Right renal pelvis (tissue), 4 donors: ENCODE measurements at regions not wholly inside any gene's neighbourhood (a gene's known extent, or its start where the extent isn't known, plus 50 kb on each side); places are given as distances from the start of the nearest gene placed in this dataset.
"Not testable (repeated sequence)": the region's sequence is repeated elsewhere in the genome, so short reads cannot be mapped to it uniquely, and the experiment has no call there.

Source experiments
- DNase-seq, 4 donors: peaks; one replicate each; pipeline ENCODE4 v3.0.0-alpha.2; 2013; ENCODE audit warnings: low read depth in 4 of 4, low spot score in 3 of 4, missing footprints in 1 of 4

DNA sequence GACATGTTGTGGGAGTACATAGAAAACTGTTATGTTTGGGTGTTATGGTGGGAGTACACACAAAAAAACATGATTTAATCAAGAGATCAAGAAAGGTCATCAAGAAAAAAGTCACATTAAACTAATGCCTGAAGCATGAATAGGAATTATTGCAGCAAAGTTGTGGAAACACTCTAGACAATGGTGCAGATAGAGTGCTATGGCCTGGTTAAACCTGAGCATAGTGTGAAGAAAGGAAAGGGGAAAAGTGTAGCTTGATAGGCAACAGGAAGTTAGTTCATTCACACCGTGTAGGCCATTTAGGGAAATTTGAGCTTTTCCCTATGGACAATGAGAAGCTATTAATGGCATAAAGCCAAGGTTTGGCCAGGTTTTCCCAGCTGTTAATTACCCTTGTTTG lies 162.1 kb upstream of the EMCN start:
- no peak for DNase-seq

DNA sequence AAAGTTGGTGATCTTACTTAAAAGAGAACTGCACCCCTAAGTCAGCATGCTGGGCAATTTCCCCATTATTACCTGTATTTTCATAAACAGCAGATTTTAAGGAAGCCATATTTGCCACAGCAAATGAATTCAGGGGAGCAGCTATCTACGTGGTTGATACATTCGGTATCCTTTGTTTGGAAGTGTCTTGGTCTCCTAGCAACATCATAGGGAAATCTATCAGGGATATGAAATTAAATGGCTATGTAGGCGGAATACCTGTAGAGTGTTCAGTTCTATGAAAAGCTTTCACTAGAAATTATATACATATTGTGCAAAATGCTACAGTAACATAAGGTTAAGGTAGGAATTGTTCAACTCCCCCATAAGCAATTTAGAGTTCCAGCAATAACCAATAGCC lies 157.2 kb upstream of the EMCN start:
- no peak for DNase-seq

DNA sequence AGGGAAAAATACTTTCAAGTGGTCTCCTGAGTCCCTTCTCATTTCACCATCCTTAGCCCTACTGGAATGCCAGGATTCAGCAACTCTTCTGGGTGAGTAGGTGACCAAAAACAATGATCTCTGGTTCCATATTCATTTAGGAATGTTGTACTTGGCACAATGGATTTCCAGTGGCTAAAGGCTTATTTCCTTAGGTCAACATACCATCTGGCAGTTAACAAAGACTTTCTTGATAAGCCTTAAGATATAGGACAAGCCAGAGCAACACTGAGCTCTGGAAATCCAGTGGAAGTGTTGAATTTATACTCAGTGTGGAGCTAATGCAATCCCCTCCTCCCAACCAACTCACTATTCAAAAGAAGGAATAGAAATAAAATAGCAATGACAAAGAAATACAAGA lies 139.4 kb upstream of the EMCN start:
- no peak for DNase-seq

DNA sequence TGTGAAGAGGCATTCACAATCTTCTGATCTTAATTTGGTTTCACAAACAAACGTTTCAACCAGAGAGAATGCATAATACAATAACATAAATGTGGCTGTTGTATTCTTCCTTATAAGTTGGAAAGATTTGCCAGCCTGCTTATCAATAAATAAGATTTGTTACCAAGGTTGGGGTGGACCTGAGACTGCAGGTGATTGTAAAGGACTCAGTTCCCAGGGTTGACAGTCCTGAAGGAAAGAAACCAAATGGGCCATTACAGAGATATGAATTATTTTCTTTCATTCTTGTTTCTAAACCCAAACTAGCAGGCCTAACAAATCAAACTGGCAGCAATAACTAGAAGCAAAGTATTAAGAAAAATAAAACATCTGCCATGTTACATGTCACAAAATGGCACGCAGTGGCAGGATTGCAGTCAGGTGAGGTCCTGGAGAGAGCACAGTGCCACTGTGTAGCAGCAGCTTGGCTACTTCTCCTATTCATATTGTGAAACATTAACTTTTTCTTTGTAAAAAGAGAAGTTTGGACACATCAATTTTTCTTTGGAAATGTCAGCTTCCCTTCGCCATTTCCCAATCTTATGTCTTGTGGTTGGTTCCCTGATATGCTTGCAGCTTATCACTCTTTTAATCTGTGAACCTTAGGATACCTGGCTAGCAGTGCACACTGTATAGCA lies 133.8 kb upstream of the EMCN start:
- no peak for DNase-seq

DNA sequence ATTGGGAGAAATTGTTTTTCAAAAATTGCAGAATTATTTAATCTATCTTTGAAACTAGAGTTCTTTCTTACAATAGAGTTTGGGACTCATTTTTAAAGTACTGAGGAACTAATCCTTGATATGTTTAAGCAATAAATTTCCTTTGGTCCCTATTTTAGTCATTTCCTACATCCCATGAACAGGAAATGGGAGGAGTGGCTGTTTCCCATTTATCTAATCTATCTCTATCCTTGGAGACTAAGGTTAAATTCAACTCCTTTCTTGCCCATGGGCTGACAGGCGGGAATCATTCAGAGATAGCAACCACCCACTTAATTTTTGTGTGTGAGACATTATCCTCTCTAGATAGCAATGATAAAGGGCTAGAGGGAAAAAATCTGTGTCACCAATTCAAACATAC lies 131.6 kb upstream of the EMCN start:
- DNase-seq = no peak

DNA sequence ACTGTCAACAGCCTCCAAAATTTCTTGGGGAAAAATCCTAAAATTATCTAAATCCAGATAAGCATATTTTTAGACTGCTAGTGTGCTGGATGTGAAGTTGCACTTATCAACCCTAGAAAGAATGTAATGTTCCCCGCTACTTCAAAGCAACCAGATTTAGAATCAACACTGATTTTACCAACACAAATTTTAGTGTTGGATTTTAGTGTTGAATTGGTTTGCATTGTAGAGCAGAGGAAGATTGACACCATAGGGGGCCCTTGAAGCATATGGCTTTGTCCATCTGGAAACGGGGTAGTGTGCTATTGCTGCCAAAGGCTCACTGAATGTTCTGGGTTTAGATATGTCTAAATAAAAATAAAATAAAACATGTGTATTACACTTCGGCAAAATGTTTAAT lies 126.3 kb upstream of the EMCN start:
- DNase-seq = no peak

DNA sequence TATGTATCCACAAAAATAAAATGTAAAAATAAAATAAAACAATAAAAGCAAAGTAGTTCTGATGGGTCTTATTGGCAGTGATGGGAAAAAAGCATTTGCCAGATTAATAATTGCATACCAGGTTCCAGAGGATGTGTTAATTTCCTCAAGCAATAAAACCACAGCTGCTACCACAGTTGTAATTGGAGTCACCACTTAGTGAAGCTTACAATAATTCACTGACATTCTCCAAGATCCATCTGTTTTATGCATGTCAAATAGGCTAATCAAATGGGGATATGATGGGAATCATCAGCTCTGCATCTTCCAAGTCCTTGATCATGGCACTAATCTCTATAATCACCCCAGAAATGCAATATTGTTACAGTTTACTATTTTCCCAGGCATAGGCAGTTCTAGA lies 123.5 kb upstream of the EMCN start:
- DNase-seq = no peak

DNA sequence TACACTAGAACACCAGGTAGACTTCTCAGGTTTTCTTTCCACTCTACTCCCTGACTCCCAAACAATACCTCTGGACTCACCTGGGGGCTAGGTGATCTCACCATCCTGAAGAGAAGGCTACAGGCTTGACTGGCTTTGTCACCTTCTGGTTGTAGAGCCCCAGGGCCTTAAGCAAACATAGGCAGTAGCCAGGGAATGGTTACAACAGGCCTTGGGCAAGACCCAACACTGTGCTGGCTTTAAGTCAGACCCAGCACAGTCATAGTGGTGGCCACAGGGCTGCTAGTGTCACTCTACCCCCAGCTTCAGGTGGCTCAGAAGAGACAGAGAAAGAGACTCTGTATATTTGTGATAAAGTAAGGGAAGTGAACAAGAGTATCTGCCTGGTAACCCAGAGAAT lies 118.1 kb upstream of the EMCN start:
- no peak for DNase-seq

DNA sequence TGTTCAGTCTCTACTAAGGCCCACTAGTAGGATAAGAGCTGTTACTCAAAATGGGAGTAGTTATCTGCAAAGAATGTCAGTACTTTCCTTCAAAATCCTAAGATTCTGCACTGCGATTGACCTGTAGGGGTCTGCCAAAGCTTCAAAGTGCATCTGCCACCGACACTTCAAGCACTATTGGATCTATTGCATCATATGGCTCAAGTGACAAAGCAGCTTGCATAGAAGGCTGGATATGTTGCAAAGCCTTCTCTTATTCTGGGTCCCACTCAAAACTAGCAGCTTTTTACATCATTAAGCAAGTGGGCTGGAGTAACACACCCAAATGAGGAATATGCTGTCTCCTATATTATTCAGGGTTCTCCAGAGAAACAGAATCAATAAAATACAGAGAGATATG lies 115.4 kb upstream of the EMCN start:
- no peak for DNase-seq

DNA sequence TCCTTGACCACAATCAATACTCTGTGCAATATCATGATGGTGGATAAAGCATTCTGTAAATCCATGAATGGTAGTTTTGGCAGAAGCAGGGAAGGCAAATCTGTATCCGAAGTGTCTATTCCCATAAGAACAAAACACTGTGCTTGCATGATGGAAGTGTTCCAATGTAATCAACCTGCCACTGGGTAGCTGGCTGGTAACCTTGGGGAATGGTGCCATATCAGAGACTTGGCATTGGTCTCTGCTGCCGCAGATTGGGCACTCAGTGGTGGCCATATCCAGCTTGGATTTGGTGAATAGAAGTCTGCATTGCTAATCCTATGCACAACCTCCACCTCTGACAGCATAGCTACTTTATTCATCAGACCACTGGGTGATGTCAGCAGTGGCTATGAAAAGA lies 114.3 kb upstream of the EMCN start:
- no peak for DNase-seq

DNA sequence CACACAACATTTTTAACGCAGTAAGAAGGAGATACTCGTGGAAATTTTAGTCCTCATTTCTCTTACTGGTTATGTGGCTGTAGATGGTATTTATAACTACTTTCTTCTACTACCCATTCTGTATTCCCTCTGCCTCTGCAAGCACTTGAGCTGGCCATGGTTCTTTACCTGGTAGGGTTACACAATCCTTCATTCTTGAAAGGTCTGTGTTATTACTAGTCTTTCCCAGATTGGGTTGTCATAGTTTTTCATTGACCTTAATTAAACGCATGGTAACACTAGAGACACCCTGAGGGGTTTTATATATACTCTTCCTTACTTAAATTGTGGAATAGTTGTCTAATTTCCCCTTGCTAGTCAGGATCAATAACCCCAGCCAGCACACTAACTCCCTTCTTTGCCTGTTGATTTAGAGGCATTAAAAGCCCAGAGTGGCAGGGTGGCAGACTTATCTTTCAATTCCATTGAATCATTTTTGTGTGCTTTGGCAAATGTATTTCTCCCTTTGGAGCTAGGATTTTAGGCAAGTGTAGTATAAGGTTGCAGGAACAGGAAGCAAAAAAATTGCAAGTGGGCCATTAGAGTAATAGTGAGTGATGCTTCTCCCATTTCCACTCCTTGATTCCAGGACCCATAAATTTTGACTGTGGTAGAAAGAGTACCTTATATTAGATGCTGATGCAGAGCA lies 113.6 kb upstream of the EMCN start:
- no peak for DNase-seq

DNA sequence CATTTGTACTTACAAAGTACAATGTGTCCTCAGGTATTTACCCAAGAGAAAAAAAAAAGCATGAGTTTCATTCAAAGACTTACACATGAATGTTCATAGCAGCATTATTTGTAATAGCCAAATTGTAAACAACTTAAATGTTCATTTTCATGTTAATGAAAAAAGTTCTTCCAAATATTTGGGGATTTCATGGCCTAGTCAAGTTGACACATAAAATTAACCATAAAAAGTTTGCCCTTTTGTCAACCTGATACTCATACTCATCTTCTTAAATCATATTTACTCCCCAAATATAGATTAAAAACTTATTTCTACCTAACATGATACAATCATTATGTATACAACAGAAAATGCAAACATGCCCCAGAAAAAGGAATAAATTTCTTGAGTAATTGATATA lies 112.5 kb upstream of the EMCN start:
- DNase-seq = no peak

DNA sequence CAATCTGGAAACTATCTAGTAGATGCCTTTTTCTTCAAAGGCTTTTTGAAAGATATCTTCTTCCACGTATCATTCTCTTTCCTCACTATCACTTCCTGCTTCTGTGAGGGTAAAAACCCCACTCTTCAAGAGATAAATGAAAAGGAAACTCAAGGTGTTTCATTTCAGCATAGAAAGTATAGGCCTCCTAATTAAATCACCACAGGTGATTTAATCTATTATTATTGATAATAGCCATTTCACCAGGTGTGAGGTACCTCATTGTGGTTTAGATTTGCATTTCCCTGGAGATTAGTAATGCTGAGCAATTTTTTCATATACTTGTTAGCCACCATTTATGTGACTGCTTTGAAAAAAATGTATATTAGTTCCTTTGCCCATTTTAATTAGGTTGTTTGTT lies 92.0 kb upstream of the EMCN start:
- no peak for DNase-seq

DNA sequence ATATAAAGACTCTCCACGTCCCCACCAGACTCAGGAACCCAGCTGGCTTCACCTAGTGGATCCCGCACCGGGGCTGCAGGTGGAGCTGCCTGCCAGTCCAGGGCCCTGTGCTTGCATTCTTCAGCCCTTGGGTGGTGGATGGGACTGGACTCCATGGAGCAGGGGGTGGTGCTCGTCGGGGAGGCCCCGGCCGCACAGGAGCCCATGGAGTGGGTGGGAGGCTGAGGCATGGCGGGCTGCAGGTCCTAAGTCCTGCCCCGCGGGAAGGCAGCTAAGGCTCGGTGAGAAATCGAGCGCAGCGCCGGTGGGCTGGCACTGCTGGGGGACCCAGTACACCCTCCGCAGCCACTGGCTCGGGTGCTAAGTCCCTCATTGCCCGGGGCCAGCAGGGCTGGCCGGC lies 90.8 kb upstream of the EMCN start:
- DNase-seq = not testable (repeated sequence)

DNA sequence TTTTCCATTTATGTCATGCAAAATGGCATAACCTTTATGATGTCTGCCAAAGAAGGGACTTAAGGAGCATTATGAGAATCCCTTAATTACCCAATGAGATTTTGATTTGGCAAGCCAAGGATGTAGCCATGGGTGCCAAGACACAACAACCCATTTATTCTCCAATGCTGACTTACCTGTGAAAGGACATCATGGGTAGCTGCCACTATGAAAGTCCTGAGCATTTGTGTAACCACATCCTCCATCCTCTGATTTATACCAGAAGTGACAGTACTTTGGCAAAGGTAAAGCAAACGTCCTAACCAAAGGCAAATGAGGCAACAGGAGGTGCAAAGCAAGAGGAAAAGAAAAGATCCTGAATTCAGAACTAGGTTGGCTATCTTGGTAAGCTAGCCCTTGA lies 87.3 kb upstream of the EMCN start:
- no peak for DNase-seq

DNA sequence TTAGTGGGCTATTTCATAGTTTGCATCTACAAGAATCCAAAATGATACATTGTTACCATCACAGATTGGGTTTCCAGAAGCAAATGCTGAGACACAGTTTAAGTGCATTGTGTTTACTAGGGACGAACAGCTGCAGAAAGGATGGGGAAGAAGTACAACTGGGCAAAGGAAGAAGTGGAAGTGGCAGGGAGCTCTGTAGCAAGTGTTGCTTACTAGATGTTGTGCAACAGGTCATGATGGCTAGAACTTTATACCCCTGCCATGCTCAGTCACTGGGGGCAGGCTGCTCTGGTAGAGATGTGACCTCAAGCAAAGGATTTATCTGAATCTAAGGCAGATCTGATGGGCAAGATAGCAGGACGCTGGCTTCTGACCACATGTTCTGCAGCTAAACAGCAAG lies 76.1 kb upstream of the EMCN start:
- peak in 1 of 4 donors; percentile 3 for DNase-seq

DNA sequence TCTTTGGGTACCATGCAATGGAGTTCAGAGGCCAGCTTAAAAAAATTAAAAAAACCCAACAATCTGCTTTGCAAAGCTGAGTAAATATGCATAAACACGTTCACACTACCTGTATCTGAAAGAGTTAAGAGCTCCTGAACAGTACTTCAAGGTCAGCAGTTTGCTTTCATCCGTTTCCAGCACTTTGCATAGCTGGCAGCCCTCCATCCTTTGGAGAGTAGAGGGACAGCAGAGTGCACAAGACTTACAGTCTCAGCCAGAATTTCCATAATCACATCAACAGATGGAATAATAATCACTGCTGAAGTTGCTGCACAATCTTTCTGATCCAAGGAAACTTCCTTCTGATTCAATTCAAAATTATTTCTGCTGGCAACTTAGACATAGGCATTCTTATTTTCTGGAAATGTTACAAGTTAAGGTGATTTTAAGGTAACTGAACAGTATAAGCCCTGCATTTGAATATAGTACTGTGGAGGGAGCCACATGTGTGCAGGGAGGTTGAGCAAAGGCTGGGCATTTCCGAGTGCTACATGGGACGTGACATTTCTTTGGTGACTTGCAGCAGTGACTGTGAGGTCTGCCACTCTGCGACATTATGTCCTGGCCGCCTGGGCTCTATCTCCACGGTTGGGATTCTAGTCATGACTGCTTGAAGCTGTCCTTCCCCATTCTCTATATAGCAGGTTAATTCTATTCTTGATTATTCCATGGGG lies 73.5 kb upstream of the EMCN start:
- peak; percentile 15 to 35 (median 30) for DNase-seq

DNA sequence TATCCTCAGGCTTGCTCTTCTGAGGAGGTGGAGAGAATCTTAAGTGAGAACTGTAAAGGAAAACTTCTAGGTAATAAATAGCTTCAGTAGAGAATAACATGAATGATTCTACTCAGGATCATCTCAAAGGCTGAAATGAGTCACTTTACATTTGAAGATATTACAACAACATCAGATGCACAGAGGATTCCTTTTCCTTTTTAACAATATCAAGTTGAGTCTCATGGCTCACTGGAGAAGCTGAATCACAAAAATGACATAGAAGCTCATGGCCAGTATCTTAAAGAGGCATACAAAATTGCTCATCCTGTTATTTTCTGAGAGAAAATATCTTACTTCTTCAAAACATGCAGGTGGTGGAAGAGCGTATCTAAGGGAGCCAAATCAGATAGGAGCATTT lies 72.5 kb upstream of the EMCN start:
- DNase-seq = no peak

DNA sequence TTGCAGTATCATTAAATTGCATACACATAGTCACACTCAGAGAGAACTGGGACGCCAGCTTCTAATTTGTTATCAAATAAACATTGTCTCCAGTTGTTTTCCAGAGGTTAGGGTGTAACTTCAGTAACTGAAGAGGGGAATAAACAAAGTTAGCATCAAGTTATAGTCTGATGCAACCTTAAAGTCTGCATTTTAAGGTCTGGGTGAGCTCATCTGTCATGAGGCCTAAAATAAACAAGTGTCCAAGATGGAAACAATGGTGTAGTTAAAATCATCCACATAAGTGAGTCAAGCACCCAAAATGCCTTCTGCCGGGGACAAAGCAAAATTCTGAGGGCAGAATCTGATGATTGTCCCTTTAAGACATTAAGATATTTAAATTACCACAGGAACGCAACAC lies 70.3 kb upstream of the EMCN start:
- DNase-seq = no peak

DNA sequence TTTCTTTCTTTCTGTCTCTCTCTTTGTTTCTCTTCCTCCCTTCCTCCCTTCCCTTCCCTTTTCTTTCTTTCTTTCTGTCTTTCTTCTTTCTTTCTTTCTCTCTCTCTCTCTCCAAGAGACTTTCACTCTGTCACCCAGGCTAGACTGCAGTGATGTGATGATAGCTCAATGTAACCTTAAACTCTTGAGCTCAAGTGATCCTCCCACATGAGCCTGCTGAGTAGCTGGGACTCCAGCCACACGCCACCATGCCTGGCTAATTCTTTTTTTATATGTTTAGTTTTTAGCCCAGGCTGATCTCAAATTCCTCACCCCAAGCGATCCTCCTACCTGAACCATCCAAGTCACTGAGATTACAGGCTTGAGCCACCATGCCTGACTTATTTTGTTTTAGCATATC lies 64.3 kb upstream of the EMCN start:
- DNase-seq = peak in 2 of 4 donors; percentile 9 to 20

DNA sequence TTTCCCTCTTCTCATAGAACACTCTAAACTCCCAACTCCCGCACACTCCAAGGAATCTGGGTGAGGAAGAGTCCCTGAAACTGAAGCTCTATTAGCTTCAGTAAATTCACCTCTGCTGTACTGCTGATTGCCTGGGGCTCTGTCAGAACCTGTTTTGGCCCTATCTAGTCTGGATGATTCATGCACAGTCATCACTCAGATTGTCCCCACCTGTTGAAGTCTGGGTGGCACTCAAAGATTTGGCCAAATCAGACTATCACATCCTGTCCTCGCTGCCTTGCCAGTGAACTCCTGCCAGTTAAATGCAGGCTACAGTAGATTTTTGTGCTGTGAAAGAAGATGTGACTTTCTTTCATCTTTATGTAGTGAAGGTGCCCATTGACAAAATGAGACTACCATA lies 63.5 kb upstream of the EMCN start:
- no peak for DNase-seq

DNA sequence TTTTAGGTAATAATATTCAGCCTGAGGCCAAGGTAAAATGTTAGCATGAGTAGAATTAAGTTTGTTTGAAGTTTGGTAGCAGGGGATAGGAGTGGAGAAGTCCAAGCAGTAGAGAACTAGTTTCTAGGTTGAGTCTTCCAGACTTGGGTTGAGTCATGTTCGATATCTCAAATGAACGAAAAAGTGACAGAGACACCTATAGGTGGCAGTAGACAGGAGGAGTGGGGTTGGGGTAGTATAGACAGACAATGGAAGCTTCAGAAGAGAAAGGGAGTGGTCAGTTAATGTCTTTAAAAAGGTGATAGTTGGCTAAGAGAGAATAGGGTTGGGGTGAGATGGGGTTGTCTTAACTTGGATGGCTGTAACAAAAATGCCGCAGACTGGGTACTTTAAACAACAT lies 58.7 kb upstream of the EMCN start:
- DNase-seq = no peak
